CD4-positive, alpha-beta T cell treated with Interferon alpha-2 for 1 hour (primary cell): ENCODE measurements at regions not wholly inside any gene's neighbourhood (a gene's known extent, or its start where the extent isn't known, plus 50 kb on each side); places are given as distances from the start of the nearest gene placed in this dataset.
"Not testable (repeated sequence)": the region's sequence is repeated elsewhere in the genome, so short reads cannot be mapped to it uniquely, and the experiment has no call there.

Experiments
- DNase-seq, 2 donors: peaks; one replicate each; pipeline ENCODE4 v3.0.0-alpha.2; 2020 to 2022

DNA sequence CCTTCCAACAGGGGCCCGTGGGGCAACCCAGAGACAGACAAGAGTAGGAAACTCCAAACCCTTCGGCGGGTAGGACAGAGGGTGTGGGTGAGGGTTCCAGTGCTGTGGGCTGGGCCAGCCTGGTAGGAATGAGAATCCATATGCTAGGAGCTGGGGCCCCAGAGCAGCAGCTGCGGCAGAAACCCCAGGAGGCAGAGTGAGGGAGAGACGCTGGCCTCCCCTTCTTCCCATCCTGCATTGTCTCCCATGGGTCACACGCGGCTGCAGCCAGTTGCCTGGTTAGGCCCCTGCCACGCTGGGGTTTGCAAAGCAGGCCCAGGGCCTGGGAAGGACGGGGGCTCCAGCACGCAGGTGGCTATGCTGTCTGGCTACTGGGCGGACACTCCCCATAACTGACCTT is 113.1 kb upstream of the CCZ1B start:
- not testable (repeated sequence) for DNase-seq

DNA sequence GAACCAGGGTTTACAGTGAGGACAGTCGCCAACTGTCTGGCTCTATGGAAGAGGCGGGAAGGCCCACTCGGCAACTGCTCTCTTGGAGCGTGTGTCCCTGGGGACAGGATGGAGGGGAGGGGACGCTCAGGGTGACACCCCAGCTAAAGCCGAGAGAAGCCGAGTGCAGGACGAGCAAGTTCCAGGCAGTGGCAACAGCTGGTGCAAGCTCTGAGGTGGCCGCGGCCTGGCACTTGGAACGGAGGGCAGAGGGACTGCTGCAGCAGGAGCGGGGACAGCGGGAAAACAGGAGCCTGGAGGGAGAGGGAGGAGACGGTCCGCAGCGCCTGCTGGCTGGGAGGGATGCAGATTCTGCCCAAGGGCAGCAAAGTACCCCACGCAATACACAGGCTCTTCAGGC is 113.8 kb upstream of the CCZ1B start:
- DNase-seq = not testable (repeated sequence)

DNA sequence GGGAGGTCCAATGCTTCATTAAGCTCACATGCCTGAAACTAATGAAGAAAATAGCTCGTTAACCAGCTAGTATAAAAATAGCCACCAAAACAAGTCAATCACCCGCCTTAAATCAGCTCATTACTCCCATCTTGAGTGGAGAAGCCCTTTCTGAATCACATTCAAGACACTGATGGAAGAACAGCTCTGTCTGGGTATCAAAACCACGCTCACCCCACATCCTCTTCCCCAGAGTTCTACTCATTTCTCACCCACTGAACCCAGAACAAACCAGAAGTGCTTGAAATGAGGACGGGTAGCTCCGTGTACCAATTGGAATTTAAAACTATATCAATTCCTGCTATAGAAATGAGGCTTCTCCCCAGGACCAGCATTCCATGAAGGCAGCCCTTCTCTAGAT is 120.8 kb upstream of the CCZ1B start:
- not testable (repeated sequence) for DNase-seq

DNA sequence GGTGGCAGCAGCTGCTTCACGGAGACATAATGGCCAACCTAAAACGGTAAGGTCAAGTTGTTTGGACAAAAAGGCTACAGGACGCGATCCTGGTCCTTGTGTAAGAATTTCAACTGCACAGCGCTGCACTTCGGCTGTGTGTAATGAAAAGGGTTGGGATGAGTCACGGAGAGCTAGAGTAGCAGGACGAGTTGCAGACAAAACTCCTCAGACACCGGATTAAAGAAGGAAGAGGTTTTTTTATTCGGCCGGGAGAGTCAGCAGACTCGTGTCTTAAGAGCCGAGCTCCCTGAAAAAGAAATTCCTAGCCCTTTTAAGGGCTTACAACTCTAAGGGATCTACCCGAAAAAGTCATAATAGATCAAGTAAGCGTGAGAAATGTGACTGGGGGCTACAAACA is 124.2 kb upstream of the CCZ1B start:
- DNase-seq = not testable (repeated sequence)

DNA sequence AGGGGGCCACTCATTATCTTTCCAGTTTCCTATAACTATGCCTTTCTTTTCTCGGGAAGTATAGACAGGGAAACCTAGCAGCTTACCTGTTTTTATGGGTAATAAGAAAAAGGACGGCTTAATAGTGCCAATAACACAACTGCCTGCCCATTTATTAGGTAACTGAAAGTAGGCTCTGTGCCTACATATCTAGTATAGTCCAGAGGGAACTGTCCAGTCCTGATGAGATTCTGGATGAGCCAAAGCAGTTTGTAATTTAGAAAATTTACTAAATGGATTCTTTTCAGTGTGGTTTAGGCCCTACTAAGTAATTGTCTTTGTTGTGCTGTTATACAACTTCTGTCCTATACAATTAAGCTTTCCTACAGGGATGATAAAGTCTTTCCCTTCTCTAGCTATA is 125.5 kb upstream of the CCZ1B start:
- DNase-seq = not testable (repeated sequence)

DNA sequence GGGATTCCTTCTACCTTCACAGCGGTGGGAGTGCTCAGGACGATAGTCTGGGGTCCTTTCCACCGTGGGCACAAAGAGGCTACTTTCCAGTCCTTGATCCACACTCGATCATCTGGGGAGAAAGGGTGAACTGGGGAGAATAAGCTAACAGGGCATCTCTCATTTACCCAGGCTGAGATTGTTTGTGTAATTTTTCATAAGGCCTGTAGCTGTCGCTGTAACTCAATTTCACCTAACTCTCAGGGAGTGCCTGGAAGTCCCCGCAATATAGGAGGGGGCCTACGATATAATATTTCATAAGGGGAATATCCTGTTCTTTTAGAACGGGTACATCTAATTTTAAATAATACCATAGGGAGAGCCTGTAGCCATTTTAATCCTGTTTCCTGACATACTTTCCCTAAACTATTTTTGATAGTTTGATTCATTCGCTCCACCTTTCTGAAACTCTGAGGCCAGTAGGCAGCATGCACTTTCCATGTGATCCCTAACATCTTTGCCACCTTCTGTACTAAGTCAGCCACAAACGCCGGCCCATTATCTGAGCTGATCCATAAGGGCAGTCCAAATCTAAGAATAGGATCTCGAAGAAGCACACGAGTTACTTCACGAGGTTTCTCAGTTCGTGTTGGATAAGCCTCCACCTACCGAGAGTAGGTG is 127.2 kb upstream of the CCZ1B start:
- DNase-seq = not testable (repeated sequence)

DNA sequence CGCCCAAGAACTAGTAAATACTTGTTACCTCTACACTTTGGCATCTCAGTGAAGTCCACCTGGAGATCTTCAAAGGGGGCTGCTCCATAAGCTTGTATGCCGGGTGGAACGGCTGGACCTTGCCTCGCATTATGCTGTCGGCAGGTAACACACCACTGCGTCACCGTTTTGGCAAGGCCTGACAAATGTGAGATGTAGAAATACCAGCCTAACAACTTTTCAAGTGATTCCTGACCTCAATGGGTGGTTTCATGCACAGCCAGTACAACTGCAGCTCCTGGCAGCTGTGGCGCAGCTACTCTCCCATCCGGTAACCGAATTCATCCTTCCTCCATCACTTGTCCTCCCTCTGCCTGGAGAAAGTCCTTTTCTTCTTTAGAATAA is 127.7 kb upstream of the CCZ1B start:
- not testable (repeated sequence) for DNase-seq

DNA sequence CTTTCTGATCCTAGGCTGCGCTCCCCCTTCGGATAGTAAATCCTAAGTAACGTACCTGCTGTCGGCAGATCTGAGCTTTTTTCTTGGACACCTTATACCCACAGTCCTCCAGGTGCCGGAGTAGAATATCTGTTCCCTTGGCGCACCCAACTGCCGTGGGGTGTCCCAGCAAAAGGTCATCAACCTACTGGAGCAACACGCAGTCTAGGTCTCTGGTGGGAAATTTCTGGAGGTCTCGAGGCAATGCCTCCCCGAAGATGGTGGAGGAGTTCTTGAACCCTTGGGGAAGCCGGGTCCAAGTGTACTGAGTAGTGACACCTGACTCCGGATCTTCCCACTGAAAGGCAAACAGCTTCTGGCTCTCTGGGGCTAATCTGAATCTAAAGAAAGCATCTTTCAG is 129.3 kb upstream of the CCZ1B start:
- DNase-seq = not testable (repeated sequence)

DNA sequence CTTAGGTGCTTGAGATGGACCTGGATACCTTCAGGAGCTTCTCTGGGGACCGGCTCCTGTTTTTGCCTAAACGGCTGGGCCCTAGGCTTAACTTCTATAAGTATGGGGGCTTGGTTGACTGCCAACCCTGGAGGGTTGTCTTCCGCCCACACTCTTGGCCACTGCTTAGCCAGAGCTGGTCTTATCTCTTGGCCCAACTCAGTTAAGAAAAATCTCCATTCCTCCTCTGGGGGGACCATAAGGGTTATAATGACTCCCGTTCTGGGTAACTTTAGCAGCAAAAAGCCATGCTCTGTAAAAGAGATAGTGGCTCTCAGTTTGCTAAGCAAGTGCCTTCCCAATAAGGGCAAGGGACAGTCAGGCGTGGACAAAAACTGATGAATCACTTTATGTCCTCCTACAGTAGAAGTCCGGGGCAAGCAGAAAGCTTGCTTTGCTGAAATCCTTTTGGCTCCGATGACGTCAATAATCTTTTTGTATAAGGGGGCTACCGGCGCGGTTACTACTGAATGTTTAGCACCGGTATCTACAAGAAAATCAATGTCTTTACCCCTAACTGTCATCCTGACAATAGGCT is 130.0 kb upstream of the CCZ1B start:
- DNase-seq = not testable (repeated sequence)

DNA sequence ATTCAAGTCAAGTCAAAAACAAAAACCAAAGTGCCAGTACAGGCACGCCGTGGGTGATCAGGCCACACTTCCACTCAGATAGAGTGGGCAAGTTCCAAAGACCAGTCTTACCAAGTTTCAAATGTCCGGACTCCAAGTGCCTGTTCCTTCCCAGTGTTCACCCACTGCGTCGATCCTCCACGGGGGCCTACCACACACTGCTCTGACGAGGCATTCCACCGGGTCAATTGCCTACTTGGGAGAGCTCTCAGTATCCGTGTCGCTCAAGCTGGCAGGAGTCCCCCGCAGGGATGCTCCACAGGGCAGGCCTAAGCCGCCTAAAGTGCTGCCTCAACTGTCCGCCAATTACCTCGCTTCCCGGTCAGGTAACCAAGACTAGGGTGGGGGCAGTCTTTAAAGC is 132.3 kb upstream of the CCZ1B start:
- not testable (repeated sequence) for DNase-seq

DNA sequence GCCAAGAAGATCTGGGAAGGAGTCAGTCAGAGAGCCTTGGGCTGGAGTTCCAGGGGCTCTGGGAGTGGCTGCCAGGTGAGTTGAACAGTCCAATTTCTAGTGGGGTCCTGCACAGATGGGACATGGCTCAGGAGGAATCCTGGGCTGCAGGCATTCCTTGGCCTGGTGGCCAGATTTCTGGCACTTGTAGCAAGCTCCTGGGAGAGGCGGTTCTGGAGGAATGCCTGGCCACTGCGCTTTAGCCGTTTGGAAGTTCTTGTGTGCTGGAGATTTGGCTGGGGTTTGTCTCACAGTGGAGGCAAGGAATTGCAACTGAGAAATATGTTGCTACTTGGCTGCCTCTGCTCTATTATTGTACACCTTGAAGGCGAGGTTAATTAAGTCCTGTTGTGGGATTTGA is 133.9 kb upstream of the CCZ1B start:
- DNase-seq = not testable (repeated sequence)

DNA sequence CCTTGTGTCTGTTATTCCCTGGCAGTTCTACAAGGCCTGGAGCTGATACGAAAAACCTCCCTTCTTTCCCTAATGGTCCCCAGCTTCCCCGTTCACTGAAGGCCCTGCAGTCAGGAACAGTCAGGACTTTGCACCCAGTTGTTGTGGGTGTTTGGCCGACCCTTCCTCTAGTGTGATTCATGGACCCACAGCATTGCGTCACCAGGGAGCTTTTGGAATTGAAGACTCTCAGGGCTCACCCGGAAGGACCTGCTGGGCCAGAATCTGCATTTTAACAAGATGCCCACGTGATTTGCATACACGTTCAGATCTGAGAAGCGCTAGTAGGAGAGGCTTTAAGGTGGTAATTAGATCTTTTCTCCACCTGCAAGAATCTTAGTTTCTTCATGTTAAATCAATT is 136.8 kb upstream of the CCZ1B start:
- DNase-seq = not testable (repeated sequence)

DNA sequence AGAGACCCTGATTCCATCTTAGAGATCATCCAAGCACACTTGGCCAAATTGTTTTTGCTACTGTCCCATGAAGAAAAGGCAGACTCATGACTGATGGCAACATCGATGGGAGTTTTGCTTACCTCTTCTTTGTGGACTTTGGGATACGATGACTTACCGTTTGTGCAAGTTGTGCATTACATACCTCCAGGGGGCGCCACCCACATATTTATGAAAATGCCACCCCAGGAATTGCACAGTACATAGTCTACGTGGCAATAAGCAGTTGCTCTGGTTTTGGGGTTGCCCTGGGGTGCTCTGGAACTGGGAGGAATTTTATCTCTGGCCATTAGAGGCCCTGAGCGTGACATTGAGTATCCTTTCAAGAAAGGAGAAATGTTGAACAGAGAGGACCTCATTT is 139.0 kb upstream of the CCZ1B start:
- DNase-seq = peak; percentile 37 to 66

DNA sequence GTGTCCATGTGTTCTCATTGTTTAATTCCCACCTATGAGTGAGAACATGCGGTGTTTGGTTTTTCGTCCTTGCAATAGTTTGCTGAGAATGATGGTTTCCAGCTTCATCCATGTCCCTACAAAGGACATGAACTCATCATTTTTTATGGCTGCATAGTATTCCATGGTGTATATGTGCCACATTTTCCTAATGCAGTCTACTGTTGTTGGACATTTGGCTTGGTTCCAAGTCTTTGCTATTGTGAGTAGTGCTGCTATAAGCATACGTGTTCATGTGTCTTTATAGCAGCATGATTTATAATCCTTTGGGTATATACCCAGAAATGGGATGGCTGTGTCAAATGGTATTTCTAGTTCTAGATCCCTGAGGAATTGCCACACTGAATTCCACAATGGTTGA is 144.1 kb upstream of the CCZ1B start:
- not testable (repeated sequence) for DNase-seq

DNA sequence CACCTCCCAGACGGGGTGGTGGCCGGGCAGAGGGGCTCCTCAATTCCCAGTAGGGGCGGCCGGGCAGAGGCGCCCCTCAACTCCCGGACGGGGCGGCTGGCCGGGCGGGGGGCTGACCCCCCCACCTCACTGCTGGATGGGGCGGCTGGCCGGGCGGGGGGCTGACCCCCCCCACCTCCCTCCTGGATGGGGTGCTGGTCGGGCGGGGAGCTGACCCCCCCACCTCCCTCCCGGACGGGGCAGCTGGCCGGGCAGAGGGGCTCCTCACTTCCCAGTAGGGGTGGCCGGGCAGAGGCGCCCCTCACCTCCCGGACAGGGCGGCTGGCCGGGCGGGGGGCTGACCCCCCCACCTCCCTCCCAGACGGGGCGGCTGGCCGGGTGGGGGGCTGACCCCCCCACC is 148.8 kb upstream of the CCZ1B start:
- not testable (repeated sequence) for DNase-seq

DNA sequence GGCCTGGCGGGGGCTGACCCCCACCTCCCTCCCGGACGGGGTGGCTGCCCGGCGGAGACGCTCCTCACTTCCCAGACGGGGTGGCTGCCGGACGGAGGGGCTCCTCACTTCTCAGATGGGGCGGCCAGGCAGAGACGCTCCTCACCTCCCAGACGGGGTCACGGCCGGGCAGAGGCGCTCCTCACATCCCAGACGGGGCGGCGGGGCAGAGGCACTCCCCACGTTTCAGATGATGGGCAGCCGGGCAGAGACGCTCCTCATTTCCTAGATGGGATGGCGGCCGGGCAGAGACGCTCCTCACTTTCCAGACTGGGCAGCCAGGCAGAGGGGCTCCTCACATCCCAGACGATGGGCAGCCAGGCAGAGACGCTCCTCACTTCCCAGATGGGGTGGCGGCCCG is 149.3 kb upstream of the CCZ1B start:
- DNase-seq = not testable (repeated sequence)

DNA sequence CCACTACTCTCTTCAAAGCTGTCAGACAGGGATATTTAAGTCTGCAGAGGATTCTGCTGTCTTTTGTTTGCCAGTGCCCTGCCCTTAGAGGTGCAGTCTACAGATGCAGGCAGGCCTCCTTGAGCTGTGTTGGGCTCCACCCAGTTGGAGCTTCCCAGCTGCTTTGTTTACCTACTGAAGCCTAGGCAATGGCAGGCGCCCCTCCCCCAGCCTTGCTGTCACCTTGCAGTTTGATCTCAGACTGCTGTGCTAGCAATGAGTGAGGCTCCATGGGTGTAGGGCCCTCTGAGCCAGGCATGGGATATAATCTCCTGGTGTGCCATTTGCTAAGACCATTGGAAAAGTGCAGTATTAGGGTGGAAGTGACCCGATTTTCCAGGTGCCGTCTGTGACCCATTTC is 151.3 kb upstream of the CCZ1B start:
- DNase-seq = not testable (repeated sequence)

DNA sequence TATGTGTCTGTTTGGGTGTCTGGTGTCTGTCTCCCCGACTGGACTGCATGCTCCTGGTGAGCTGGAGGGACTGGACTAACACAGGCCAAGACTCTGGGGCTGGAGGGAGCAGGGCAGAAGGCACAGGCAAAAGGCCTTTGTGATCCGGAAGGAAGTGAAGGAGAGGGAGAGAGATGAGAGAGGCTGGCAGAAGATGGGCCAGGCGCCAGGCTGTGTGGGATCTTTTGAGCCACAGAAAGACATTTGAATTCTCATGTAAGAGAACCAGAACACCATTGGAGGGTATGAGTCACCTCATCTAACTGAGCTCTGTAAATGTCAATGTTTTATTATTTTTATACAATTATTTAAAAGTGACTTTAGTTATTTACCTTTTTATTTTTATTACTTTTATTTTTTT is 152.3 kb upstream of the CCZ1B start:
- DNase-seq = not testable (repeated sequence)

DNA sequence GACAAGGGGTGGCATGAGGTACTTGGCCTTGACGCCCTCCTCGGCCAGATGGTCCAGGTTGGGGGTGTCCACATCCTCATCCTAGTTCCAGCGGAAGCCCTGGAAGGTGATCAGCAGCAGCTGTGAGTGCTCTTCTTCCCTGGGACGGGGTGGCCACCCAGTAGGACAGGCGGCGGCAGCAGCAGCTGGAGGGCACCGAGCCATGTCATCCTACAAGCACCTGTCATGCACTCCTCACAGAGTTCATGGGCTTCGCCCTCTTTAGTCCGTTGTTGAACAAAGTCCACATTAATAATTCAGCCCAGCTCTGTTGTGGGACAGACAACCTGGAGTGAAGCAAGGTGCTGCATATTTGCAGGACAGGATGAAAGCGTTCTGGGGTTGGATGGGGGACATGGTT is 153.4 kb upstream of the CCZ1B start:
- DNase-seq = not testable (repeated sequence)

DNA sequence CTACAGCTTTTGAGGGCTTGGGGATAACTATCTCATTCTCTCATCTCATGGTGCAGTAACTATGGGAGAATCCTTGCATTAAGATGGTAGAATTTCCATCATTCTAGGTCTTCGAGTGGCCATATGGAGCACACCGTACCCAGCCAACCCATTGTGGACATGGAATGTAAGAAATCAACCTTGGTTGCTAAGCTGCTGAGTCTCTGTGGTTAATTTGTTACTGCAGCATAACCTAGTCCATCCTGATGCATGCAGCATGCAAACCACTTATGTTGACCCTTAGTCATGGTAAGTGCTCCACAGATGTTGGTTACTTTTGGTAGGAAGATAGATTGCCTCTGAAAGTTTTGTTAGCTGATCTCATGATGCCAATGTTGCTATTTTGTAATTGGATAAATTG is 156.3 kb upstream of the CCZ1B start:
- not testable (repeated sequence) for DNase-seq

DNA sequence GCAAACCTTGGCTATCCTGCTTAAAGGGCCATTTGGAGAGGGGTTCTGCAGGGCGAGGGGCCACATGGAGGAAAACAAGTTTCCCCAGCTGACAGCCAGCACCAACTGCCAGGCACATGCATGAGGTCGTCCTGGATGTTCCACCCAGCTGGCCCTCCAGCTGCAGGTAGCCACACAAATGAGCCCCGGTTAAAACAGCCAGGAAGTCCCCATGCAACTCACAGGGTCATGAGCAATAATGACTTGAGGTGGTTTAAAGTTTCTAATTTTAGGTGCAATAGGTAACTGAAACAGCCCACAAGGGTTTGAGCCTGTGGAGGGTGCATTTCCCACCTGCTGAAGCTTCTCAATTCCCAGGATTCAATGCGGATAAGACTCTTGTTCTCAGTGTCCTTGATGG is 160.8 kb upstream of the CCZ1B start:
- DNase-seq = not testable (repeated sequence)

DNA sequence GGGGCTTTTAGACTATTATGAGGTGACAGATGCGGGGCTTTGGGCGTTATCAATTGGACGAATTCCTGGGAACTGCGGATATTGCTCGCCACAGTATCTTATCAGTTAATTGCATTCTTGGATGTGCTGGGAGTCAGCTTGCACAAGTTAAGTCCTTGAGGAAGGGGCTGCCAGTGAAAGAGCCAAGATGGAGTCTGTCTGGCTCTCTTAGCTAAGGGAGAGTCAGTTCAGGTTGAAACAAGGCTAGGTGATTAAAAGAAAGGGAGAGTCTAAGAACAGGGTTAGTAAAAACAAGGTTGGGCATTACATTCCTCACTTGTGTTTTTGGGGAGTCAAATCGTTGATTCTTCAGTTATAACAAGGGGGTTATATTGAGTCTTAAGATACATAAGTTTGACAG is 162.5 kb upstream of the CCZ1B start:
- DNase-seq = not testable (repeated sequence)

DNA sequence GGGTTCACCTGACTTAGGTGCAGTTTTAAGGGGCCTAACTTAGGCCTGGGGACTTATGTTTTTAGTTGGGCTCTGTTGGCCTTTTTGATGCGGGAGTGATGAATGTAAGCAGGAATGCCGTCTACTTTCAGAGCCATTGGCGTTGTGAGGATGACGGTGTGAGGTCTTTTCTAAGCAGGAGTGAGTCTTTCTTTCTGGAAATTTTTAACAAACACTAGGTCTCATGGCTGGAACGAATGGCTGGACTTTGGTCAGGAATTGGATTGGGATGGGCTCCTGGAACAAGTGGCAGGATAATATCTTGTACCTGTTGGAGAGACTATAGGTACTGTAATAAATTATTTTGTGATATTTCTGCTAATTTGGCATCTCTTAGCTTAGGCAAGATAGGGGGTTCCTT is 163.9 kb upstream of the CCZ1B start:
- not testable (repeated sequence) for DNase-seq

DNA sequence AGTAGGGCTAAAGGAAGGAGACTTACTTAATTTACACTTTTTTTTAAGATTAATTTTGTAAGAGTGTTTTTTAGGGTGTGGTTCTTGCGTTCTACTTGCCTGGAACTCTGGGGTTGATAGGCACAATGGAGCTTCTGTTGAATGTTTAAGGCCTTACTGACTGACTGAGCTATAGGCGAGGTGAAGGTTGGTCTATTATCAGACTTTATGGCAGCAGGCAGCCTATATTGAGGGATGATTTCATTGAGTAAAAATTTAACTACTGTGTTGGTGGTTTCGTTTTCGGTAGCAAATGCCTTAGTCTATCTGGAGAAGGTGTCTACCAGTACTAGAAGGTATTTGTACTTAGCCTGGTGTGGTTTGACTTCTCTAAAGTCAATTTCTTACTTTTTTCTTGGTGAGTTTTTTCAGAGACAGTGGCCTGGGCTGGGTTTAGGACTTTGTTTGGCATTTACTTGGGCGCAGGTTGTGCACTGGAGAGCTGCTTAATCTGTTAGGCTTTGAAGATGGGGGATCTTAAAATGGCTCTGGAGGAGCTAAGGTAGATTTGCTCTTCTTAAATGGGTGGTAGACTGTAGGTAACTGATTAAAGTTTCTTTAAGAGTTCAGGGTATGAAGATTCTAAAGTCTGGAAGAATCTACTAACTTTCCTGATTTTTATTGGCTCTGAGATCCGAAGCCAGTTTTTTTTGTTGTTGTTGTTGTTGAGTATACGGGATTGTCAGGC is 164.5 kb upstream of the CCZ1B start:
- peak in 1 of 2 donors; percentile 1 for DNase-seq
